HepG2 (cell line): ENCODE measurements at regions not wholly inside any gene's neighbourhood (a gene's known extent, or its start where the extent isn't known, plus 50 kb on each side); places are given as distances from the start of the nearest gene placed in this dataset.
A peak's percentile ranks its signal among the peaks of the same experiment; 100 is the strongest.

Source experiments
- ATAC-seq: fragments of 200-7000 bp; cut with Tn5 transposase; 3 replicates; pipeline ENCODE4 v1.9.1; 2020; ENCODE audit warnings: mild to moderate bottlenecking, moderate library complexity
- BruUV-seq: library from RNA; stranded (reverse); fragments of 400-500 nt; replicated peaks from 2 replicates; lab custom pipeline; 2021; lab: Mats Ljungman, UMichigan
- CTCF ChIA-PET: fragments of 300-600 bp; formaldehyde crosslinking; extraction: SDS; loops from one replicate; lab custom pipeline; 2021; ENCODE audit warnings: low total read pairs, inconsistent platforms, low intra/inter-chr PET ratio; lab: Yijun Ruan, JAX
- POLR2A ChIA-PET: fragments of 350-600 bp; sonication (Branson Sonifier 250); formaldehyde crosslinking; loops from one replicate; lab custom pipeline; 2020; ENCODE audit warnings: antibody characterized with exemption, inconsistent platforms; lab: Yijun Ruan, JAX
- DNase-seq: peaks from one replicate; pipeline ENCODE4 v3.0.0-alpha.2; 2015; ENCODE audit warnings: low spot score
- FAIRE-seq: peaks from 3 replicates; lab custom pipeline; 2011; peaks lifted over from hg19 to GRCh38; lab: Jason Lieb, UNC
- H2AFZ ChIP-seq: one replicate; pipeline ENCODE4 v1.6.1; 2011; ENCODE audit warnings: low read length, inconsistent platforms
- H3K27ac ChIP-seq: fragments of 300-600 bp; 3 replicates; pipeline ENCODE4 v1.8.0; 2011; ENCODE audit warnings: mixed run types, mild to moderate bottlenecking, mixed read lengths, low read length, inconsistent platforms; ENCODE audit not compliant: insufficient read depth; ENCODE audit errors: extremely low read length
- H3K27me3 ChIP-seq, 2 experiments: fragments of 200-600 bp in 1 of 2; 2 replicates in 1 of 2; 3 replicates in 1 of 2; pipeline versions ENCODE4 v1.6.0 to v1.8.0; 2011; ENCODE audit warnings: low read length in 2 of 2, mild to moderate bottlenecking in 2 of 2, moderate library complexity in 2 of 2, inconsistent platforms in 1 of 2; ENCODE audit not compliant: insufficient read depth in 2 of 2, control insufficient read depth in 1 of 2
- H3K36me3 ChIP-seq, 2 experiments: fragments of 200-600 bp in 1 of 2; replicated peaks in 1 of 2; 2 replicates in 1 of 2; 3 replicates in 1 of 2; pipeline versions ENCODE4 v1.5.1 to v1.8.0; 2011; ENCODE audit warnings: low read length in 2 of 2, inconsistent platforms in 1 of 2; ENCODE audit not compliant: insufficient read depth in 2 of 2, control insufficient read depth in 1 of 2
- H3K4me1 ChIP-seq: 2 replicates; pipeline ENCODE4 v1.5.1; 2012; ENCODE audit warnings: low read length, inconsistent platforms; ENCODE audit not compliant: insufficient read depth
- H3K4me2 ChIP-seq: 2 replicates; pipeline ENCODE4 v1.6.0; 2011; ENCODE audit warnings: low read depth, low read length, inconsistent platforms
- H3K4me3 ChIP-seq, 3 experiments: fragments of 200-600 bp in 1 of 3; sonication (generic), shearing (Covaris generic) in 1 of 3; replicated peaks in 1 of 3; 2 replicates each; pipeline ENCODE4 v1.5.1; 2011 to 2016; ENCODE audit warnings: low read length in 3 of 3, inconsistent platforms in 2 of 3, low read depth in 2 of 3, mild to moderate bottlenecking in 2 of 3, control low read depth in 1 of 3, mixed read lengths in 1 of 3; ENCODE audit not compliant: insufficient read depth in 1 of 3
- H3K79me2 ChIP-seq: one replicate; pipeline ENCODE4 v1.6.1; 2011; ENCODE audit warnings: low read length, inconsistent platforms; ENCODE audit not compliant: insufficient read depth
- H3K9ac ChIP-seq: 2 replicates; pipeline ENCODE4 v1.6.0; 2011; ENCODE audit warnings: mild to moderate bottlenecking, low read depth, low read length, inconsistent platforms; ENCODE audit not compliant: insufficient read depth
- H3K9me3 ChIP-seq: 2 replicates; pipeline ENCODE4 v1.5.1; 2012; ENCODE audit warnings: mild to moderate bottlenecking, low read length
- H4K20me1 ChIP-seq: 2 replicates; pipeline ENCODE4 v1.6.0; 2011; ENCODE audit warnings: inconsistent platforms, mild to moderate bottlenecking, low read length, moderate library complexity; ENCODE audit not compliant: insufficient read depth
- ATF7-NPFF ChIP-seq: sonication (generic); formaldehyde crosslinking; IDR thresholded peaks from 2 replicates; pipeline ENCODE4 v1.8.1; 2023; ENCODE audit warnings: mild to moderate bottlenecking, low read depth, missing genetic modification reagents, moderate library complexity
- NFKB2 ChIP-seq: sonication (generic); formaldehyde crosslinking; IDR thresholded peaks from 2 replicates; pipeline ENCODE4 v1.4.0; 2020; ENCODE audit warnings: missing genetic modification reagents, borderline replicate concordance
- REL ChIP-seq: sonication (generic); formaldehyde crosslinking; conservative IDR thresholded peaks from 2 replicates; pipeline ENCODE4 v1.8.0; 2022; ENCODE audit warnings: mild to moderate bottlenecking, missing genetic modification reagents, moderate library complexity
- SAFB2 ChIP-seq: sonication (generic); formaldehyde crosslinking; IDR thresholded peaks from 2 replicates; pipeline ENCODE4 v1.5.1; 2020; ENCODE audit warnings: missing genetic modification reagents, low read depth, mild to moderate bottlenecking, borderline replicate concordance
- SMARCC2 ChIP-seq: fragments of 450-650 bp; IDR thresholded peaks from 2 replicates; pipeline ENCODE4 v1.6.1; 2017; ENCODE audit warnings: antibody characterized with exemption, mild to moderate bottlenecking
- TOPORS ChIP-seq: sonication (generic); formaldehyde crosslinking; IDR thresholded peaks from 2 replicates; pipeline ENCODE4 v1.8.0; 2023; ENCODE audit warnings: mild to moderate bottlenecking, missing genetic modification reagents
- TRIM24 ChIP-seq: sonication (generic); formaldehyde crosslinking; IDR thresholded peaks from 2 replicates; pipeline ENCODE4 v1.8.0; 2022; ENCODE audit warnings: mild to moderate bottlenecking, missing genetic modification reagents
- ZBTB20 ChIP-seq: sonication (generic); formaldehyde crosslinking; IDR thresholded peaks from 2 replicates; pipeline ENCODE4 v1.8.1; 2023; ENCODE audit warnings: missing genetic modification reagents, low read depth, mild to moderate bottlenecking, borderline replicate concordance
- ZBTB7A ChIP-seq: sonication (generic); formaldehyde crosslinking; IDR thresholded peaks from 2 replicates; pipeline ENCODE4 v1.8.0; 2022; ENCODE audit warnings: mild to moderate bottlenecking, missing genetic modification reagents
- ZNF569 ChIP-seq: sonication (generic); formaldehyde crosslinking; IDR thresholded peaks from 2 replicates; pipeline ENCODE4 v1.5.0; 2020; ENCODE audit warnings: mild to moderate bottlenecking, missing genetic modification reagents, moderate library complexity, borderline replicate concordance
- ZNF703 ChIP-seq: sonication (generic); formaldehyde crosslinking; IDR thresholded peaks from 2 replicates; pipeline ENCODE4 v1.5.1; 2020; ENCODE audit warnings: missing genetic modification reagents, mild to moderate bottlenecking, moderate library complexity, borderline replicate concordance
- WGBS: methylation state at CpG from one replicate; pipeline ENCODE4 v1.1.6; 2017; ENCODE audit warnings: low lambda C conversion rate; 5-methylcytosine and 5-hydroxymethylcytosine counted together
- in situ Hi-C: cut with HindIII; loops from 2 replicates; pipeline ENCODE4 v1.10.0; 2017; ENCODE audit warnings: low pct_unique_long_range_greater_than_20kb; ENCODE audit not compliant: extremely low pct_ligation_motif_present
- intact Hi-C: fragments of 100-400 bp; cut with micrococcal nuclease; formaldehyde crosslinking; loops from one replicate; pipeline ENCODE4 v1.10.0; 2022; ENCODE audit not compliant: unreplicated experiment
- TF ChIP-seq, protein P1 (sequence below): sonication (generic); formaldehyde crosslinking; IDR thresholded peaks from 2 replicates; pipeline ENCODE4 v1.4.0; 2020; ENCODE audit warnings: missing genetic modification reagents
- TF ChIP-seq, protein P2 (sequence below): sonication (generic); formaldehyde crosslinking; IDR thresholded peaks from 2 replicates; pipeline ENCODE4 v1.5.0; 2020; ENCODE audit warnings: mild to moderate bottlenecking, low read depth, missing genetic modification reagents, borderline replicate concordance
- TF ChIP-seq, protein P3 (sequence below): sonication (generic); formaldehyde crosslinking; IDR thresholded peaks from 2 replicates; pipeline ENCODE4 v1.5.1; 2020; ENCODE audit warnings: mild to moderate bottlenecking, missing genetic modification reagents
- TF ChIP-seq, protein P4 (sequence below): sonication (generic); formaldehyde crosslinking; conservative IDR thresholded peaks from 2 replicates; pipeline ENCODE4 v1.8.0; 2022; ENCODE audit warnings: low read depth, missing genetic modification reagents
- TF ChIP-seq, protein P5 (sequence below): sonication (generic); formaldehyde crosslinking; IDR thresholded peaks from 2 replicates; pipeline ENCODE4 v1.4.0; 2020; ENCODE audit warnings: missing genetic modification reagents, mild to moderate bottlenecking, borderline replicate concordance

DNA sequence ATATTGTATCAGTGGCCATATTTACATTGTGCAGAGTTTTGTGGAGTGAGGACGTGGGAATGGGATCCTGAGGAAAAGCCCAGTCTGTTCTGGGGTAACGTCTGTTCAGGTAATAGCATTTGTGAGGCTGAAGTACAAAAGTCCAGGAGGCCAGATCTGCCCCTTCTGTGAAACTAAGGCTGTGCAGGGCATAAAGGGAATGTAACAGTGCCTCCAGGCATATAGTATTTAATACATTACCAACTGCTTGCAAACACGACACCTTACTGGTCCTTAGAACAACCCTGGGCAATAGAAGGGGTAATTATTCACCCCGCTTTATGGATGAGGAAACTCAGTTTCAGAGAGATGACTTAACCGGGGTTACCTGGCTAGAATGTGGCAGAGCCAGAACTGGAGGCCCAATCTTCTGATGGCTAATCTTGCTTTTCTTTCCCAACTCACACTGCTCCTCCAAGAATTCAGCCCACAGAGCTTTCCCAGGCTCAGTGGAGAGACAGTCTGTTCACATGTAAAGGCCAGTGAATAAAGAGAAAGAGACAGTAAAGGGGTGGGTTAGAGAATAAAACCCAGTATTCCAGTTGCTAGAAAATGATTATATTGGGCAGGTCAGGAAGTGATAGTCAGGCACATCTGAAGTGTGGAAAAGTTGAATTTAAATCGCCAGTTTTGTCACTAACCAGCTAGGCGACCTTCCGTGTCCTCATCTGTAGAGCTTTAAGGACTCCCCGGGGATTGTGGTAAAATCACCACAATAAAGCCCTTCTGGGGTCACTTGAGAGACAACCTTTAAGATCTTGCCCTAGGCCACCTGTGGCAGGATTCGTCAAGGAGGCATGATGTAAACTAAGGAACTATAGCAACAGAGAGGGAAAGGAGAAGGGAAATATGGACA, 280.7 kb upstream of the CITED2 start:
- no peak for FAIRE-seq
- intact Hi-C loops (loop anchor here (5.0 kb wide), 1 partner anchor 173 kb away; no protein-coding TSS in a partner anchor), in situ Hi-C loops (no loop called here)
- H3K4me3 ChIP-seq: peak overlapping the region in 1 of 3 experiments; percentile 2; a peak in 2 of 6 replicates
- H3K9me3 ChIP-seq: no peaks in the 10 kb centered on the region
- H2AFZ ChIP-seq: no peak overlapping the region
- BruUV-seq: no TSS peak
- peak; percentile 8 for DNase-seq
- H3K4me1 ChIP-seq: peaks cover 31% of the 10 kb centered on the region
- POLR2A ChIA-PET: no interaction called here
- no peaks in the 10 kb centered on the region for H3K79me2 ChIP-seq
- H3K36me3 ChIP-seq: no peaks in the 10 kb centered on the region
- ATAC-seq: peak; percentile 87
- no peak overlapping the region for H3K9ac ChIP-seq
- CTCF ChIA-PET: no interaction called here
- peaks cover 0 to 3% of the 10 kb centered on the region in 2 experiments; a peak in 1 of 5 replicates for H3K27me3 ChIP-seq
- WGBS: 45% methylated on average over 10 of the region's 10 CpGs
- H3K4me2 ChIP-seq: peak overlapping the region; percentile 64
- no peaks in the 10 kb centered on the region for H4K20me1 ChIP-seq
- H3K27ac ChIP-seq: no peak overlapping the region
- TF ChIP-seq, protein P1, sequence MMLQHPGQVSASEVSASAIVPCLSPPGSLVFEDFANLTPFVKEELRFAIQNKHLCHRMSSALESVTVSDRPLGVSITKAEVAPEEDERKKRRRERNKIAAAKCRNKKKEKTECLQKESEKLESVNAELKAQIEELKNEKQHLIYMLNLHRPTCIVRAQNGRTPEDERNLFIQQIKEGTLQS (CRISPR knock-in tag): no peak
- TF ChIP-seq, protein P2, sequence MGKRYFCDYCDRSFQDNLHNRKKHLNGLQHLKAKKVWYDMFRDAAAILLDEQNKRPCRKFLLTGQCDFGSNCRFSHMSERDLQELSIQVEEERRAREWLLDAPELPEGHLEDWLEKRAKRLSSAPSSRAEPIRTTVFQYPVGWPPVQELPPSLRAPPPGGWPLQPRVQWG (CRISPR knock-in tag): no peak
- TF ChIP-seq, protein P3, sequence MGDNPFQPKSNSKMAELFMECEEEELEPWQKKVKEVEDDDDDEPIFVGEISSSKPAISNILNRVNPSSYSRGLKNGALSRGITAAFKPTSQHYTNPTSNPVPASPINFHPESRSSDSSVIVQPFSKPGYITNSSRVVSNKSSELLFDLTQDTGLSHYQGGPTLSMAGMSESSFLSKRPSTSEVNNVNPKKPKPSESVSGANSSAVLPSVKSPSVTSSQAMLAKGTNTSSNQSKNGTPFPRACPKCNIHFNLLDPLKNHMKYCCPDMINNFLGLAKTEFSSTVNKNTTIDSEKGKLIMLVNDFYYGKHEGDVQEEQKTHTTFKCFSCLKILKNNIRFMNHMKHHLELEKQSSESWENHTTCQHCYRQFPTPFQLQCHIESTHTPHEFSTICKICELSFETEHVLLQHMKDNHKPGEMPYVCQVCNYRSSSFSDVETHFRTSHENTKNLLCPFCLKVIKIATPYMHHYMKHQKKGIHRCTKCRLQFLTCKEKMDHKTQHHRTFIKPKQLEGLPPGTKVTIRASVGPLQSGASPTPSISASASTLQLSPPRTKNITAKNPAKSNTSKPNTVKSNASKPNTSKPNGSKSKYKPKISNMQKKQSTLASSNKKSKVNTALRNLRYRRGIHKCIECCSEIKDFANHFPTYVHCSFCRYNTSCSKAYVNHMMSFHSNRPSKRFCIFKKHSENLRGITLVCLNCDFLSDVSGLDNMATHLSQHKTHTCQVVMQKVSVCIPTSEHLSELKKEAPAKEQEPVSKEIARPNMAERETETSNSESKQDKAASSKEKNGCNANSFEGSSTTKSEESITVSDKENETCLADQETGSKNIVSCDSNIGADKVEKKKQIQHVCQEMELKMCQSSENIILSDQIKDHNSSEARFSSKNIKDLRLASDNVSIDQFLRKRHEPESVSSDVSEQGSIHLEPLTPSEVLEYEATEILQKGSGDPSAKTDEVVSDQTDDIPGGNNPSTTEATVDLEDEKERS (CRISPR knock-in tag): no peak
- TF ChIP-seq NFKB2 (CRISPR knock-in tag): no peak
- TF ChIP-seq ZNF569 (CRISPR knock-in tag): no peak
- TF ChIP-seq, protein P4, sequence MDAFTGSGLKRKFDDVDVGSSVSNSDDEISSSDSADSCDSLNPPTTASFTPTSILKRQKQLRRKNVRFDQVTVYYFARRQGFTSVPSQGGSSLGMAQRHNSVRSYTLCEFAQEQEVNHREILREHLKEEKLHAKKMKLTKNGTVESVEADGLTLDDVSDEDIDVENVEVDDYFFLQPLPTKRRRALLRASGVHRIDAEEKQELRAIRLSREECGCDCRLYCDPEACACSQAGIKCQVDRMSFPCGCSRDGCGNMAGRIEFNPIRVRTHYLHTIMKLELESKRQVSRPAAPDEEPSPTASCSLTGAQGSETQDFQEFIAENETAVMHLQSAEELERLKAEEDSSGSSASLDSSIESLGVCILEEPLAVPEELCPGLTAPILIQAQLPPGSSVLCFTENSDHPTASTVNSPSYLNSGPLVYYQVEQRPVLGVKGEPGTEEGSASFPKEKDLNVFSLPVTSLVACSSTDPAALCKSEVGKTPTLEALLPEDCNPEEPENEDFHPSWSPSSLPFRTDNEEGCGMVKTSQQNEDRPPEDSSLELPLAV (CRISPR knock-in tag): no peak
- TF ChIP-seq ZBTB20: no peak
- no peak for TF ChIP-seq SMARCC2
- TF ChIP-seq, protein P5, sequence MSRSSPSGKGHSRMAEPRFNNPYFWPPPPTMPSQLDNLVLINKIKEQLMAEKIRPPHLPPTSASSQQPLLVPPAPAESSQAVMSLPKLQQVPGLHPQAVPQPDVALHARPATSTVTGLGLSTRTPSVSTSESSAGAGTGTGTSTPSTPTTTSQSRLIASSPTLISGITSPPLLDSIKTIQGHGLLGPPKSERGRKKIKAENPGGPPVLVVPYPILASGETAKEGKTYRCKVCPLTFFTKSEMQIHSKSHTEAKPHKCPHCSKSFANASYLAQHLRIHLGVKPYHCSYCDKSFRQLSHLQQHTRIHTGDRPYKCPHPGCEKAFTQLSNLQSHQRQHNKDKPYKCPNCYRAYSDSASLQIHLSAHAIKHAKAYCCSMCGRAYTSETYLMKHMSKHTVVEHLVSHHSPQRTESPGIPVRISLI (CRISPR knock-in tag): no peak
- no peak for TF ChIP-seq ZNF703 (CRISPR knock-in tag)
- no peak for TF ChIP-seq ZBTB7A (CRISPR knock-in tag)
- TF ChIP-seq TRIM24 (CRISPR knock-in tag): no peak
- no peak for TF ChIP-seq ATF7-NPFF
- TF ChIP-seq REL: no peak
- 0 out of 2 replicates have a peak, but pooled peaks have one; percentile 32 for TF ChIP-seq TOPORS (CRISPR knock-in tag)
- TF ChIP-seq SAFB2 (CRISPR knock-in tag): no peak
